Astrocyte (in vitro differentiated cells and primary cell): ENCODE measurements at regions not wholly inside any gene's neighbourhood (a gene's known extent, or its start where the extent isn't known, plus 50 kb on each side); places are given as distances from the start of the nearest gene placed in this dataset.

Source experiments
- DNase-seq: peaks from one replicate; pipeline ENCODE4 v3.0.0-alpha.2; 2010; ENCODE audit warnings: low read depth
- FAIRE-seq: peaks from 2 replicates; lab custom pipeline; 2011; peaks lifted over from hg19 to GRCh38; lab: Jason Lieb, UNC
- H2AFZ ChIP-seq: 2 replicates; pipeline ENCODE4 v1.6.0; 2012; ENCODE audit warnings: low read depth, low read length, inconsistent platforms
- H3K27ac ChIP-seq: 2 replicates; pipeline ENCODE4 v1.5.1; 2011; ENCODE audit warnings: low read depth, low read length, inconsistent platforms
- H3K27me3 ChIP-seq: 2 replicates; pipeline ENCODE4 v1.6.0; 2011; ENCODE audit warnings: low read length, inconsistent platforms; ENCODE audit not compliant: insufficient read depth
- H3K36me3 ChIP-seq: 2 replicates; pipeline ENCODE4 v1.5.1; 2011; ENCODE audit warnings: low read length, inconsistent platforms; ENCODE audit not compliant: insufficient read depth
- H3K4me1 ChIP-seq: 2 replicates; pipeline ENCODE4 v1.5.1; 2011; ENCODE audit warnings: low read length, inconsistent platforms; ENCODE audit not compliant: insufficient read depth
- H3K4me2 ChIP-seq: 2 replicates; pipeline ENCODE4 v1.6.0; 2012; ENCODE audit warnings: low read length, inconsistent platforms
- H3K4me3 ChIP-seq: 2 replicates; pipeline ENCODE4 v1.5.1; 2011; ENCODE audit warnings: low read depth, mild to moderate bottlenecking, low read length, inconsistent platforms; ENCODE audit not compliant: insufficient read depth
- H3K79me2 ChIP-seq: 2 replicates; pipeline ENCODE4 v1.6.0; 2012; ENCODE audit warnings: mild to moderate bottlenecking, low read length, inconsistent platforms; ENCODE audit not compliant: insufficient read depth
- H3K9ac ChIP-seq: 2 replicates; pipeline ENCODE4 v1.6.0; 2012; ENCODE audit warnings: mild to moderate bottlenecking, low read length, inconsistent platforms
- H3K9me3 ChIP-seq: 2 replicates; pipeline ENCODE4 v1.5.1; 2012; ENCODE audit warnings: low read depth, mild to moderate bottlenecking, low read length, inconsistent platforms; ENCODE audit not compliant: insufficient read depth
- H4K20me1 ChIP-seq: 2 replicates; pipeline ENCODE4 v1.6.0; 2012; ENCODE audit warnings: low read length, inconsistent platforms; ENCODE audit not compliant: insufficient read depth
- H3K27ac Mint-ChIP-seq: one replicate; pipeline ENCODE4 v1.8.0; 2021; ENCODE audit warnings: mild to moderate bottlenecking, mixed read lengths; ENCODE audit not compliant: unreplicated experiment
- H3K27me3 Mint-ChIP-seq: one replicate; pipeline ENCODE4 v1.8.0; 2021; ENCODE audit warnings: low read depth, mixed read lengths; ENCODE audit not compliant: unreplicated experiment
- H3K36me3 Mint-ChIP-seq: one replicate; pipeline ENCODE4 v1.8.0; 2021; ENCODE audit warnings: low read depth, mixed read lengths; ENCODE audit not compliant: unreplicated experiment
- H3K4me1 Mint-ChIP-seq: one replicate; pipeline ENCODE4 v1.8.0; 2021; ENCODE audit warnings: low read depth, mixed read lengths; ENCODE audit not compliant: unreplicated experiment
- H3K4me3 Mint-ChIP-seq: one replicate; pipeline ENCODE4 v1.8.0; 2021; ENCODE audit warnings: mild to moderate bottlenecking, moderate library complexity, mixed read lengths; ENCODE audit not compliant: unreplicated experiment
- H3K9me3 Mint-ChIP-seq: one replicate; pipeline ENCODE4 v1.8.0; 2021; ENCODE audit warnings: mild to moderate bottlenecking, mixed read lengths; ENCODE audit not compliant: unreplicated experiment
- CTCF ChIP-seq: IDR thresholded peaks from 2 replicates; pipeline ENCODE4 v1.5.1; 2011; ENCODE audit warnings: low read depth, mild to moderate bottlenecking, inconsistent platforms, low read length, moderate library complexity; ENCODE audit not compliant: insufficient read depth
- EZH2 ChIP-seq: IDR thresholded peaks from 2 replicates; pipeline ENCODE4 v1.6.1; 2012; ENCODE audit warnings: mild to moderate bottlenecking, low read length, inconsistent platforms; ENCODE audit not compliant: insufficient read depth

- no peak for FAIRE-seq
- H3K36me3 ChIP-seq, result no peaks in the 10 kb centered on the region
- H3K9me3 ChIP-seq, result no peaks in the 10 kb centered on the region
- no peak overlapping the region for H3K4me3 Mint-ChIP-seq
- no peaks in the 10 kb centered on the region for H3K4me1 ChIP-seq
- peaks cover 21% of the 10 kb centered on the region for H3K27me3 Mint-ChIP-seq
- TF ChIP-seq EZH2, result no peak
- TF ChIP-seq CTCF, result no peak
- H4K20me1 ChIP-seq, result no peaks in the 10 kb centered on the region
- no peak overlapping the region for H3K9ac ChIP-seq
- no peak overlapping the region for H3K27ac Mint-ChIP-seq
- H3K4me1 Mint-ChIP-seq, result no peaks in the 10 kb centered on the region
- H3K36me3 Mint-ChIP-seq, result no peaks in the 10 kb centered on the region
- no peaks in the 10 kb centered on the region for H3K79me2 ChIP-seq
- H3K9me3 Mint-ChIP-seq, result no peaks in the 10 kb centered on the region
- H3K4me3 ChIP-seq, result no peak overlapping the region
- no peak overlapping the region for H3K27ac ChIP-seq
- no peak overlapping the region for H2AFZ ChIP-seq
- no peak overlapping the region for H3K4me2 ChIP-seq
- DNase-seq, result no peak
- H3K27me3 ChIP-seq, result no peaks in the 10 kb centered on the region
Measured at GRCh38 chrX:39596437-39596836, 501.3 kb downstream of the BCOR start.

- Mint-ChIP-seq H3K36me3 (no peaks in the 10 kb centered on the region), H3K9me3 (no peaks in the 10 kb centered on the region), H3K27ac (no peak overlapping the region), H3K4me3 (no peak overlapping the region), H3K4me1 (no peaks in the 10 kb centered on the region), H3K27me3 (peaks cover 26% of the 10 kb centered on the region)
- no peak for TF ChIP-seq EZH2
- TF ChIP-seq CTCF, result no peak
- Histone ChIP-seq H2AFZ (no peak overlapping the region), H3K4me1 (no peaks in the 10 kb centered on the region), H3K4me2 (no peak overlapping the region), H3K79me2 (no peaks in the 10 kb centered on the region), H3K9ac (no peak overlapping the region), H3K27ac (no peak overlapping the region), H3K9me3 (no peaks in the 10 kb centered on the region), H4K20me1 (no peaks in the 10 kb centered on the region), H3K4me3 (no peak overlapping the region), H3K27me3 (no peaks in the 10 kb centered on the region), H3K36me3 (no peaks in the 10 kb centered on the region)
- FAIRE-seq (no peak), DNase-seq (no peak)
Measured at GRCh38 chrX:39599339-39599738, 498.4 kb downstream of the BCOR start.

- Histone ChIP-seq H3K4me1 (no peaks in the 10 kb centered on the region), H4K20me1 (no peaks in the 10 kb centered on the region), H2AFZ (no peak overlapping the region), H3K4me3 (no peak overlapping the region), H3K79me2 (no peaks in the 10 kb centered on the region), H3K36me3 (no peaks in the 10 kb centered on the region), H3K27me3 (no peaks in the 10 kb centered on the region), H3K4me2 (no peak overlapping the region), H3K9ac (no peak overlapping the region), H3K27ac (no peak overlapping the region), H3K9me3 (no peaks in the 10 kb centered on the region)
- H3K4me3 Mint-ChIP-seq, result no peak overlapping the region
- H3K27ac Mint-ChIP-seq, result no peak overlapping the region
- DNase-seq (no peak), FAIRE-seq (no peak)
- TF ChIP-seq CTCF, result no peak
- H3K9me3 Mint-ChIP-seq, result peaks cover 3% of the 10 kb centered on the region
- no peaks in the 10 kb centered on the region for H3K4me1 Mint-ChIP-seq
- H3K27me3 Mint-ChIP-seq, result peaks cover 26% of the 10 kb centered on the region
- no peaks in the 10 kb centered on the region for H3K36me3 Mint-ChIP-seq
Measured at GRCh38 chrX:39600222-39600621, 497.5 kb downstream of the BCOR start.
